HG02678 (cell line): ENCODE measurements at regions not wholly inside any gene's neighbourhood (a gene's known extent, or its start where the extent isn't known, plus 50 kb on each side); places are given as distances from the start of the nearest gene placed in this dataset.
"Not testable (repeated sequence)": the region's sequence is repeated elsewhere in the genome, so short reads cannot be mapped to it uniquely, and the experiment has no call there.

Experiments
- ATAC-seq: cut with Tn5 transposase; IDR thresholded peaks from one replicate; pipeline ENCODE4 v1.9.1; 2021; ENCODE audit warnings: mild to moderate bottlenecking, moderate library complexity; ENCODE audit not compliant: unreplicated experiment

DNA sequence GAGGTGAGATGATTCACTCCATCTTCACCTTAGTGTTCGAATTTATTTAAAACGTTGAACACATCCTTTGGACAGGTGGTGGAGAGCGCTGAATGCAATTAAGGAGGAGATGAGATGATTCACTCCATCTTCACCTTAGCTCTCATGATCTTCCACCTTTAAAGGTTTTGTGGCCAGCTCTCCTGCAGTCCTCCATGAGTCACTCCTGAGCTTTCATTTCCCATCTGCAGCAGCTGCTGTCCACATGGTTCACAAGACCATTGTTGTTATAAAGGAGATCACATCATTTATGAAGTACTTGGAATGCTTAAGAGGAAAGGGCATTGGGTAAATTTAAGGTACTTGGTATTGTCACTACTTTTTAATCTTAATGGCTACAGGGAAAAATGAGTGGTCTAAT is 298.5 kb downstream of the PAX3 start:
- no peak for ATAC-seq

DNA sequence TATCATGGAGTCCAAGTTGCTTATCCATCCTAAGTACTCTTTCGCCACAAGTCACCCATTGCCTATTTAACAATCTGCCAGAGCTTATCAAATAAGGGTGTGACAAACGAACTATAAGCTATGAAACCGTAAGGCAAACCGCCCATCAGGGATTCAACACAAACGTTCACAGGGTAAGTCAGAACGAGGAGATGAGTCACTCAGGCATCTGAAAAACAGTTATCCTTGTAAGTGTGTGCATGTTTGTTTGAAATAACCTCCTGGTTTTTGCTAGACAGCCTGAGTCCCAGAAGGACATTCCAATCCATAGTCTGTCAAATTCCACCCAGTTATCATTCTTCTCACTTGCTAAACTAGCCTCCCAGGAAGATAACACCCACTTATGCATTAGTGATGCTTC is 299.1 kb downstream of the PAX3 start:
- no peak for ATAC-seq

DNA sequence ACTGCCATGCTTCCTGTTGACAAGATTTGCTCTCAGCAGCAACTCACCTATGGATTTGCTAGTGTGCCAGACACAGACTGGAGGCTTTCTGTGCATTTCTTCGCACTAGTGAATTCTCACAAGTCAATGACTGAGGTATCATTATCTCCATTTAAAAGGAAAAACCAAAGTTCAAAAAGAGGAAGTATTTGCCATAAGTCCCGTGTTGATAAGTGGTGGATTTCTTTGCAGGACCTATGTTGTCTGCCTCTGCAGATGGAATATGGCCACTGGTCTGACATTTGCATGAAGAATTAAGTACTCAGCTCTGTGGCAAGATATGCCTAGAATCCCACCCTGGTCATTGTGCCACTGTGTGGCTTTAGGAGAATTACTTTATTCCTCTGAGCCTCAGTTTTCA is 299.6 kb downstream of the PAX3 start:
- ATAC-seq = no peak

DNA sequence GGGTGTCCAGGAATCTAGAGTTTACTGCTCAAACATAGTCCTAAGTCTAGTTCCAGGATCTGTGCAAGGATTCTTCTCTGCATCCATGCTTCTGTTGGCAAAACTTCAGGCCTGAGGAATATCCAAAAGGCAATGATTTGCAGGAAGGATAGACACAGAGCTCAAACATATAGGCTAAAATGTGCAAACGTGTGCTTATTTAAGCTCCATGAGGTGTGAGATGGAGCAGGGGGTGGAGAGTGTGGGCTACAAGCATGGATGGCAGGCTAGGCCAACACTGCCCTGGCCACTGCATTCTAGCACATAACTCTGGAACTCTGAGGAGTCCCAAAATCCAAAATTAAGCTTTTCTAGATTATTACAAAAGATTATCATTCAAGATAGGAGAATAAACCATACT is 301.1 kb downstream of the PAX3 start:
- no peak for ATAC-seq

DNA sequence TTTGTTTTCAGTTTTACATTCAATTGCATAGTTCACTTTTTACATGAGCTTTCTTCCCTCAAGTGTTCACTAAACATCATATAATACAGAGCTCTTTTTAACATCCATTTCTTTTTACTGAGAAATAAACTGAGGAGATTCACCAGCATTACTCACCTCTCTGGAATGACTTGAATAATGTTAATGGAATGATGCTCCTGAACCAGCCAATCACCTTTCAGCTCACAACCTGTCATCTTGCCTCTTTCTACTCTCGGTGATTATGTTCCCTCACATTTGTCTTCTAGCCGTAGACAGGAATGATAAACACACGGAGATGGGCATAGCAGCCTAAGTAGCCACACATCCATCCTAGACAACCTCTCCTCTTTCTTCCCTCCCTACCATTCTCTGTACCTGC is 301.7 kb downstream of the PAX3 start:
- no peak for ATAC-seq

DNA sequence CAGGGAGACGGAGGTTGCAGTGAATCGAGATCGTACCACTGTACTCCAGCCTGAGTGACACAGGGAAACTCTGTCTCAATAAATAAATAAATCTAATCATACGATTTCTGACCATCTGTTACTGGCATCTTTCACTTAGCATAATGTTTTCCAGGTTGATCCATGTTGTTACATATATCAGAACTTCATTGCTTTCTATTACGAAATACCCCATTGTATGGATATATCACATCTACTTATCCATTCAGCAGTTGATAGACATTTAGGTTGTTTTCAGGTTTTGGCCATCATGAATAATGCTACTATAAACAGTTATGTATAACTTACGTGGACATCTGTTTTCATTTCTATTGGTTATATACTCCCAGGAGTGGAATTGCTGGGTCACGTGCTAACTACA is 303.9 kb downstream of the PAX3 start:
- ATAC-seq = no peak

DNA sequence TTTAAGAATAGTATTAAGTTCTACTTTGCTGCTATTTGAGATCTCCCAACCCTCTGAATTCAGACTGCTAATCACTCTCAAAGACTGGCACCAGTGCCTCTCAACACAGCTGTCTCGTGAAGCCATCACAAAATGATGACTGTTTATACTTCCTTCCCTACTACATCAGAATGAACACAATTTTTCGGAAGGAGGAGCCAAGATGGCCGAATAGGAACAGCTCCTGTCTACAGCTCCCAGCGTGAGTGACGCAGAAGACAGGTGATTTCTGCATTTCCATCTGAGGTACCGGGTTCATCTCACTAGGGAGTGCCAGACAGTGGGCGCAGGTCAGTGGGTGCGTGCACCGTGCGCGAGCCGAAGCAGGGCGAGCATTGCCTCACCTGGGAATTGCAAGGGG is 314.4 kb downstream of the PAX3 start:
- not testable (repeated sequence) for ATAC-seq

DNA sequence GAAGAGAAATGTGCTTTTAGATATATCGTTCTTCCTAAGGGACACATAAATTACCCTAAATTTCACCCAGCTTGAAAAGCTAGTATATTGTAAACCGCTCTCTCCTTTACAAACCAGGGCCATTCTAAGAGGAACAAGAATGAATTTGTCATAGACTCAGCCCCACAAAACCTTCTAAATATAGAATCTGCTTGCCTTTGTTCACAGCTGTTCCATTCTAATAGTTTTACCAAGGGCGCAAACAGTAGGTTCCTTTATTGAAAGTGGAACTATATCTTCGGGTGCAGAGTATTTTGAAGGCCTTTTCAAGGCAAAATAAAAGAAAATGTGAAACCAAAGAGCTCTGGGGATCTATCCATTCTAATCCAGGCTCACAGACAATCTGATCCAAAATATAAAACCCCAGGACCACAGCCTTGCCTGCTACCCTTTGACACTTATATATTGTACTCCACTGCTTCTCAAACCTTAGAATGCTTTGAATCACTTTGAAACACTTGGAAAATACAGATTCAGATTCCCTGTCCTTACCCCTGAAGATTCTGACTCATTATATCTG is 316.8 kb downstream of the PAX3 start:
- ATAC-seq = no peak

DNA sequence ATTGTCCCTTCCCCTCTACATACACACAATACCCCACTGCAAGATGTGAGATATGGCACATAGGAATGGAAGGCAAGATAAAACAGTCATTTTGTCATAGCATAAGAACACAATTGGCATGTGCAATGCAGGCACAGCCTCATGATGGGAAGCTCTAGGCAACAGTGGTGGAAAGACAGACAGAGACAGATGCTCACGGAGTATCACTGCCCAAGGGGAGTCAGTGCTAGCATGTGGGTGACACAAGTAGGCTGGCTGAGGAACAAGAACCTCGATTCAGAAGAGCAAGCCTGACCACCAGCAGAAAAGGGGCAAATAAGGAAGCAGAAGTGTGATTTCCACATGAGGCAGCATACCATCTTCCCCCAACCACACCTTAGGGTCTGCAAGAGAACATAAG is 323.6 kb downstream of the PAX3 start:
- no peak for ATAC-seq

DNA sequence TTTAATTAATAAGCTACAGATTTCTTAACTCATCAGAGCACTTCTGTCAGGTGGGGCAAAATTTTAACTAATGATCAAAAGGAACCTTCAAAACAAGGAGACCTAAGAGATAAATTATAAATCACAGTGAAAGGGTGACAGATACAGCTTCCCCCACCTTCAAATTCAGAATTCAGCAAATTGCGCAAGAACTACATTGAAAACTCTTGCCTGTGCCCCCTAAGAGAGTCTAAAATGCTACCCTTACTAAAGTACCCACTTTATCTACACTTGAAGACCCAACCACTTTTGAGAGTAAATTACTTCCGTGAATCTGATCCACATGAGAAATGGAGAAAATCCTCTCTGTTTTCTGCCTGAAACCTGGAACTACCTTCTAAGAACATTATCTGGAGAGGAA is 324.9 kb downstream of the PAX3 start:
- ATAC-seq = no peak

DNA sequence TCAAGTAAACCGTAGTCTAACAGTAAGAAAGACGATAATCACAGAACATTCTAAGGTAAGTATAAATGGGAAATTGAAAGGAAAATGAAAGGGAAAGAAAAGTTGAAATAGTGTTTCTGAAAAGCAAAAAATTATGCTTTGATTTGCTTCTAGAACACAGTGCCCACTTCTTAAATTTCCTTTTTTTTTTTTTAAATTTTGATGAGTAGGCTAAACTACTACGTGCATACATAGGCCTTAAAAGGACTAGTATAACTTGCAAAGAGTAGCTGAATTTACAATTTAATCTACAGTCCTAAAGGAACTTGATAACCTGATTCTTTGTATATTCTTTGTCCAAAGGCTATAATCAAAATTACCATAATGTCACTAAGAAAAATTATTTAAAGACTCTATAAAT is 325.3 kb downstream of the PAX3 start:
- ATAC-seq = no peak

DNA sequence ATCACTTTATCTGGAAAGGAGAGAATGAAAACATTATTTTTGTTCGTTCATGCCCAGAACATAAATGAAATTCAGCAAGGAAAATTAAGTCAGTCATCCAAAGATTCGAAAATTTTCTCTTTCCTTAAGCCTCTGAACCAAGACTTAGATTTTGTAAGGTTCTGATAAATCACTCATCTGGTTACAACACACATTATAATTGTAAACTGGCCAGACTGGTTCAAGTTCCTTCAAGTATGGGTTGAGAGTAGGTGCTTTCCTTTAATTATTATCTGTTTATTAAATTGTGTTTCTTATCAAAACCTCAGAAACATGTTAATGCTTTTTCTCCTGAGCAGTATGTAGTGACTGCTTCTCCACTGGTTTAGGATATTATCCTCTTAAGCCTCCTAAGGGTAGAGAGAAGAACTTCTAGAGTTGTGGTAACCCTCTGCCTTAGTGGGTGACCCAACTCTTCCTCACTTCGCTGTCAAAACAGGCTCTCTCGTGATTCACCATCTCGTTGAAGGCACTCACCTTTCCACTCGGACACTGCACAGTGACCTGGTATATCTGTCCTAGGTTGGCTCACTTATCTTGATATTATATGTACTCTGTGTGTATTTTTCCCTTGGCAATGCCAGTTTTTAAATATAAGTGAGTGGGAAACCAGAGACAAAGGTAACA is 325.9 kb downstream of the PAX3 start:
- no peak for ATAC-seq

DNA sequence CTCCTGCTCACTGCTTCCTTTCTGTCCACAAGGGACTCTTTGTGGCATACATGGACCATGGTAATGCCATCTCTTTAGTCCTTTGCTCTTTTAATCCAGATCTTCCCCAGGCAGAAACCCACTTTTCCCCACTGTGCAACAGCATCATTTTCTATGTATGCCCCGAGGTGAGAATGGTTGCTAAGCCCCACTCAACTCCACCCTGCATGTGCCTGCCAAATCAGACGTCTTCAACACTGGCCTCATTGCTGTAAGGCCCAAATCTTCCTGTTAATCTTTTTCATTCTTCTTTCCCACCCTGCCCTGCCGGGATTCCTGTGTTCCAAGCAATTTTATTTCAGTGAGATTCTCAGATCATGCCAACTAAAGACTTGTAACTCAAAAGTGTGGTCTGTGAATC is 328.4 kb downstream of the PAX3 start:
- no peak for ATAC-seq

DNA sequence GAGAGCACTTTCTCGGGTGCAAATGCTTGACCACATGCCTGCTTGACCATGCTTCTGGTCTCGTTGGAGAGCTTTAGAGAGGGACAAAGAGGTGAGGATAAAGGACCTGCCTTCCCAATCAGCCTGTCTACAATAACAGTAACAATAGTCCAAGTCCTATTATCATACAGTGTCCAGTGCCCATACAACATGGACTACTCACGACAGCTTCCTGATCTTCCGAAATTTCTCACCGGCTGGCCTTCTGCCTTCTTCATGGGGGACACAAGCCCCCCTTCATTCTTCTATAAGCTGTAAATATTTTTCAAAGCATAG is 329.0 kb downstream of the PAX3 start:
- ATAC-seq = no peak

DNA sequence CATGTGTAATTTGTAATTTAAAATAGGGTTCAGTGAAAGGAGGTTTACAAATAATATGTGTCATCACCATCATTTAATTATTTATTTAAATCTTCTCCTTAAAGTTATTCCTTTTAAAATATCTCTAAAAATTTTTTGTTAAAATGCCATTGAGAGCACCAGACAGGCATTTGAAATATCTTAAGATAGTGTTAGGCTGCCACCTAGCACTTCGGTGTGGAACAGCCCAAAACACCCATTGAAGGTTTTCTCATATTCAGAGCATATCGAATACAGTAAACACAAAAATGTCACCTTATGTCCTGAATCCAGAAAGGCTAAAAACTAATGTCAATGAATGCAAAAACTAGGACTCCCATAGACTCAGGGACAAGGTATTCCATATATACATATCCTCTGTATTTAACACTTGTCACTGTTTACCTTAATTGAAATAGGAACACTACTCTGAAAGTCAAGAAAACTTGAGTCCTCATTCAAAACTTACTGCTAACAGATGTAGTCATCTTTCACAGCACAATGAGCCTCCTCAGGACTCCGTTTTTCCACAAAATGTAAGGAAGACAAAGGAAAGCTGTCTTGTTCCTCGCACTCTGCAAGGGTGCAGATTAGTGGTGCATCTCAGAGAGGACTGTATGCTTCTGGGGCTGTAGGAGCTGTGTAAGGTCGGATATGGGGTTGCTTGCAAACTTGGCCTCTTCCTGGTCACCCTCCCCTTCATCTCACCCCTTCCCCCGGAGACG is 329.5 kb downstream of the PAX3 start:
- peak; percentile 67 for ATAC-seq

DNA sequence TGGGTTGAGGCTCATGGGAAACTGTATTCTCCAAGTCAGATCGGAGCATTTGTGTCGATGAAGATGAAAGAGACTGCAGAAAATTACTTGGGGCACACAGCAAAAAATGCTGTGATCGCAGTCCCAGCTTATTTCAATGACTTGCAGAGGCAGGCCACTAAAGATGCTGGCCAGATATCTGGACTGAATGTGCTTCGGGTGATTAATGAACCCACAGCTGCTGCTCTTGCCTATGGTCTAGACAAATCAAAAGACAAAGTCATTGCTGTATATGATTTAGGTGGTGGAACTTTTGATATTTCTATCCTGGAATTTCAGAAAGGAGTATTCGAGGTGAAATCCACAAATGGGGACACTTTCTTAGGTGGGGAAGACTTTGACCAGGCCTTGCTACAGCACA is 336.6 kb downstream of the PAX3 start:
- no peak for ATAC-seq

DNA sequence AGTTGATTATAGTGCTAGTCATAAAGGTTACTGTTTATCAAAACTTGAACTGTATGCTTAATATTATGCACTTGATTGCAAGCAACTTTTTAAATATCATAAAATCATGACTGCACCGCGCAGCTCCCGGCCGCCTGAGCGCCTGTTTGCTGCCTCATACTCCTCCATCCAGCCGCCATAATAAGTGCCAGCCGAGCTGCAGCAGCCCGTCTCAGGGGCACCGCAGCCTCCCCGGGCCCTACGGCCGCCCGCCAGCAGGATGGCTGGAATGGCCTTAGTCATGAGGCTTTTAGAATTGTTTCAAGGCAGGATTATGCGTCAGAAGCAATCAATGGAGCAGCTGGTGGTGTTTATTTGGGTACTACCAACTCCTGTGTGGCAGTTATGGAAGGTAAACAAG is 337.2 kb downstream of the PAX3 start:
- no peak for ATAC-seq

DNA sequence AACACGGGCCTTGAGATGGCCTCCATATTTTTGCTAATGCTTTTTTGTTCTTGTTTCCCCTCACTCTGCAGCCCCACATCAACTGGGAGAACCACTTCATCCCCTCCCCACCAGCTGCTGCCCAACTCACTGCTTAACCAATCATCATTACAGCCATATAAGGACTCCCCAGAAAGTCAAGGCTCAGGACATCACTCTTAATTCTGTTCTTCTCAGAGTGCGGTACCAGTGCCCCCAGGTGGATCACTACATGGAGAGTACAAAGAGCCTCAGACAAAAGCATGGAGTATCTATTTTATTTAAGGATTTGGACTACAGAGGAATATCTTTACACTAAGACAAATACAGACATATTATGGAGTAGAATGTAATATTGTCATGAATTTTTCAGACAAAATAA is 340.6 kb downstream of the PAX3 start:
- ATAC-seq = no peak

DNA sequence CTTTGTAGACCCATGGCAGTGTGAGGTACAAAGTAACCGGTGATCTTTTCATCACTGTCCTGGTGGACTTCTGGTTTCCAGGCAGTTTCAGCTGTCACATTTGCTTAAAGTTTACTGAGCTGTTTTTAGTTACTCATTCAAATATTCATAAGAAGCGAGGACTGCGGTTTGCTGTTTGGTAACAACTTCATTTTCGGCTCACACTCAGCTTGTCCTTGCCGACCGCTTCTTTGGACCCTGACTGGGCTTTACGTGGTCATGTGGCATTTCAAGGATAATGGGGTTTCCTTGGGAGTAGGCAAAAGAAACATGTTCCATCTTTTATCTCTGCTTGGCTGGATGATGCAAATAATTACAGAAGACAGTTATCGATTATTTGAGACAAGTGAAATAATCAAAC is 350.7 kb downstream of the PAX3 start:
- no peak for ATAC-seq

DNA sequence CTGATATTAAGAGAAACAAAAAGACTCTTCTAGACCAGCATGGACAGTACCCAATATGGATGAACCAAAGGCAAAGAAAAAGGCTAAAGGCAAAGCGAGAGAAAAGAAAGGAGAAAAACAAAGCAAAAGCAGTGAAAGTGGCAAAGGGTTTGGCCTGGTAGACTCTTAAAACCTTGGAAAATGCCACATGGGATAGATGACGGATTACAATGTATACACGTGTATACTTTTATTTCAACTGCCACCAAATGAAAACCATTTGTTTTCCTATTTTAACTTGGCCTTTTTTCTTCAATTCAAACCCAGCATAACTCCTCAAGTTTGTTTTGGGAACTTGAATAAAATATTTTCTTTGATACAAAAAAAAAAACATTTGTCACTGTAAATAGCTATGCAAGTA is 354.3 kb downstream of the PAX3 start:
- ATAC-seq = not testable (repeated sequence)

DNA sequence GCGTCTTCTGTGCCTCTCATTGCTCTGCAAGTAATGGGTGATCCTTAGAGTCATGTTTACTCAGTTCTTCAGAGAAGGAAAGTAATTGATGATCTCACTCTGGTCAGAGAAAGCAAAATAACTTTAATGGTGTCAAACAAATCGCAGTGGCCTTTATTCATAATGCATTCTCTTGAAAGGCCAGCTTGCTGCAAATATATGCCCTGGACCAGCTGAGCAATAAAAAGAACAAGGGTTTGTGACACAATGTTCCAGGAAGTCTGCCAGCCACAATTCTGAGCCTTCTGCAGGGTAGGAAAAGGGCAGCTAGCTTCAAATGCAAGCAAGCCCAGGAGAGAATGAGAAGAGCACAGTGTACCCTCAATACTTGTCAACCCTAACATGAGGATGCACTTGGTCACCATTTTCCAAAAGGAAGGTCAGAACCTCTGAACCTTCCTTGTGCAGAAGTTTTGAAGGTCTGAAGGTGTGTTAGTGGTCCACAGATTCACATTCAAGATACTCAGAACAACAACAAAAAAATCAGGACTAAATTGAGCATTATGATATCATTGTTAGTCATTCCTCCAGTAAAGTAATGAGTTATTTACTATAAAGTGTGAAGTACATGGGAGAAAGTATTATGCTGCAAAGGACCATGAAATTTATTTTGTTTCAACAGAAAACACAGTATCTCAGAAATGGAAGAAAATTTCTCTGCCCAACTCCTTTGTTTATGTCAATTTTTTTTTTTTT is 355.6 kb downstream of the PAX3 start:
- no peak for ATAC-seq
